ENCODE measurements at regions not wholly inside any gene's neighbourhood (a gene's known extent, or its start where the extent isn't known, plus 50 kb on each side); places are given as distances from the start of the nearest gene placed in this dataset.

- no peak for TF ChIP-seq CTCF (IDR thresholded peaks at IDR 0.05; ENCODE audit: poor library complexity)
- TF ChIP-seq EZH2 (IDR thresholded peaks at IDR 0.05; ENCODE audit: borderline replicate concordance), result no peak
- TF ChIP-seq EZH2phosphoT487 (IDR thresholded peaks at IDR 0.05; ENCODE audit: low read depth, severe bottlenecking, unreplicated experiment), result no peak
These were observed 76.8 kb upstream of the INSIG1 start for GRCh38 chr7:155220903-155221302.

All from hepatocyte (in vitro differentiated cells).